ENCODE measurements at regions not wholly inside any gene's neighbourhood (a gene's known extent, or its start where the extent isn't known, plus 50 kb on each side); places are given as distances from the start of the nearest gene placed in this dataset.

GRCh38 chr1:30047576-30047975 lies 675.8 kb downstream of the MATN1 start:
- ATAC-seq: no peak

DNA sequence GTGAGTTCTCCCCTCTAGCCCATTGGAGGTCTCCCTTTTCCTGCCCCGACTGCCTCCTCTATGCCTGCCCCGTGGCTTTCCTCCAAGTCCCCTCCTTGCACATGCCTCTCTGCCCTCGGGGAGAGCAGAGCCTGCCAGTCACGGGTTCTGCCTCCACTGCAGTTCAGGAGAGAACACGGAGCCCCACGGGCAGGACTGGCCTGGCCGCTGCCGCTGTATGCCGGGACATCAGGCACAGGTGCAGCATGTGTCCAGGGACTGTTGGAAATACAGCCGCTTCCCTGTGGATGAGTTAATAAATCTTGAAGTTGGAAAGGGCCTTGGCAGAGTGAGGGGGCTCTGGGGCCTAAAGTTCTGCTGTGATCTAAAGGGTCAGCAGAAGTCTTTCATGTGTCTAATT lies 676.6 kb downstream of the MATN1 start:
- no peak for ATAC-seq
- TF ChIP-seq ZC3H10 (CRISPR knock-in tag; IDR thresholded peaks at IDR 0.05) (no peak), OSR1 (CRISPR knock-in tag; IDR thresholded peaks at IDR 0.05) (no peak), ZFP3 (CRISPR knock-in tag; IDR thresholded peaks at IDR 0.05) (no peak), TCF4 (CRISPR knock-in tag; IDR thresholded peaks at IDR 0.05; ENCODE audit: borderline replicate concordance) (no peak), GLIS3 (CRISPR knock-in tag; IDR thresholded peaks at IDR 0.05) (no peak), ZNF565 (CRISPR knock-in tag; conservative IDR thresholded peaks at IDR 0.05; ENCODE audit: low read depth) (no peak), PATZ1 (CRISPR knock-in tag; IDR thresholded peaks at IDR 0.05; ENCODE audit: borderline replicate concordance) (no peak), ESRRG (CRISPR knock-in tag; IDR thresholded peaks at IDR 0.05) (no peak), ISL1 (CRISPR knock-in tag; IDR thresholded peaks at IDR 0.05) (no peak)
- TF ChIP-seq, protein P1, sequence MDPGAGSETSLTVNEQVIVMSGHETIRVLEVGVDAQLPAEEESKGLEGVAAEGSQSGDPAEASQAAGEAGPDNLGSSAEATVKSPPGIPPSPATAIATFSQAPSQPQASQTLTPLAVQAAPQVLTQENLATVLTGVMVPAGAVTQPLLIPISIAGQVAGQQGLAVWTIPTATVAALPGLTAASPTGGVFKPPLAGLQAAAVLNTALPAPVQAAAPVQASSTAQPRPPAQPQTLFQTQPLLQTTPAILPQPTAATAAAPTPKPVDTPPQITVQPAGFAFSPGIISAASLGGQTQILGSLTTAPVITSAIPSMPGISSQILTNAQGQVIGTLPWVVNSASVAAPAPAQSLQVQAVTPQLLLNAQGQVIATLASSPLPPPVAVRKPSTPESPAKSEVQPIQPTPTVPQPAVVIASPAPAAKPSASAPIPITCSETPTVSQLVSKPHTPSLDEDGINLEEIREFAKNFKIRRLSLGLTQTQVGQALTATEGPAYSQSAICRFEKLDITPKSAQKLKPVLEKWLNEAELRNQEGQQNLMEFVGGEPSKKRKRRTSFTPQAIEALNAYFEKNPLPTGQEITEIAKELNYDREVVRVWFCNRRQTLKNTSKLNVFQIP (CRISPR knock-in tag; IDR thresholded peaks at IDR 0.05; ENCODE audit: borderline replicate concordance, low read depth): no peak

More at GRCh38 chr1:30047576-30047975, 675.8 kb downstream of the MATN1 start:
- no peak for TF ChIP-seq GLIS3 (CRISPR knock-in tag; IDR thresholded peaks at IDR 0.05)
- no peak for TF ChIP-seq OSR1 (CRISPR knock-in tag; IDR thresholded peaks at IDR 0.05)
- TF ChIP-seq, protein P1 (CRISPR knock-in tag; IDR thresholded peaks at IDR 0.05; ENCODE audit: borderline replicate concordance, low read depth): no peak
- TF ChIP-seq PATZ1 (CRISPR knock-in tag; IDR thresholded peaks at IDR 0.05; ENCODE audit: borderline replicate concordance): no peak
- TF ChIP-seq CSRNP3 (CRISPR knock-in tag; IDR thresholded peaks at IDR 0.05): no peak
- TF ChIP-seq TOX (CRISPR knock-in tag; IDR thresholded peaks at IDR 0.05; ENCODE audit: borderline replicate concordance): no peak
- no peak for TF ChIP-seq CREB5 (CRISPR knock-in tag; IDR thresholded peaks at IDR 0.05; ENCODE audit: low read depth)
- TF ChIP-seq BACH2 (CRISPR knock-in tag; IDR thresholded peaks at IDR 0.05; ENCODE audit: borderline replicate concordance): no peak
- no peak for TF ChIP-seq ISL1 (CRISPR knock-in tag; IDR thresholded peaks at IDR 0.05)
- no peak for TF ChIP-seq ESRRG (CRISPR knock-in tag; IDR thresholded peaks at IDR 0.05)
- no peak for TF ChIP-seq TSHZ2 (CRISPR knock-in tag; IDR thresholded peaks at IDR 0.05)
- TF ChIP-seq RARB (CRISPR knock-in tag; IDR thresholded peaks at IDR 0.05): no peak
- TF ChIP-seq ZFP30 (CRISPR knock-in tag; IDR thresholded peaks at IDR 0.05): no peak
- TF ChIP-seq ARNTL (CRISPR knock-in tag; IDR thresholded peaks at IDR 0.05; ENCODE audit: borderline replicate concordance, low read depth): no peak
- TF ChIP-seq ZFP3 (CRISPR knock-in tag; IDR thresholded peaks at IDR 0.05): no peak
- TF ChIP-seq ZNF8 (CRISPR knock-in tag; IDR thresholded peaks at IDR 0.05): no peak
- no peak for TF ChIP-seq ZNF565 (CRISPR knock-in tag; conservative IDR thresholded peaks at IDR 0.05; ENCODE audit: low read depth)
